ENCODE measurements at regions not wholly inside any gene's neighbourhood (a gene's known extent, or its start where the extent isn't known, plus 50 kb on each side); places are given as distances from the start of the nearest gene placed in this dataset.

DNA sequence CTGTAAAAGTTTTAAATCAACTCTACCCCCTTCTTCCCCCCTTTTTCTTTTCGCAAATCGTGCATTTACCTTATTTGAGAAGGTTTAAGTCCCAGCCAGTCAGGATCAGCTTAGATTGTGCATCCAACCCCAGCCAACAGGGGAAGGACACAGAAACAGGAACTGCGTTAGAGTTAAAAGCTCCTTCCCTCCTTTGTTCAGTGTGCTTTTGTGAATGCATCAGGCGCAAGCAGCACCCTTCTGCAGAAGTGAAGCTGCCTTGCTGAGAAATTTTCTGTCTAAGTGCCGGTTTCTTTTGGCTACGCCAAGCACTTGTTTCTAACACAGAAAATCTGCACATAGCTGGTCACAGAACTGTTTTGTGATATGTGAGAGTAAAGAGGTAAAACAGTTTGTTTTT, 56.2 kb upstream of the PRRC2C start:
- TF ChIP-seq, protein P1, sequence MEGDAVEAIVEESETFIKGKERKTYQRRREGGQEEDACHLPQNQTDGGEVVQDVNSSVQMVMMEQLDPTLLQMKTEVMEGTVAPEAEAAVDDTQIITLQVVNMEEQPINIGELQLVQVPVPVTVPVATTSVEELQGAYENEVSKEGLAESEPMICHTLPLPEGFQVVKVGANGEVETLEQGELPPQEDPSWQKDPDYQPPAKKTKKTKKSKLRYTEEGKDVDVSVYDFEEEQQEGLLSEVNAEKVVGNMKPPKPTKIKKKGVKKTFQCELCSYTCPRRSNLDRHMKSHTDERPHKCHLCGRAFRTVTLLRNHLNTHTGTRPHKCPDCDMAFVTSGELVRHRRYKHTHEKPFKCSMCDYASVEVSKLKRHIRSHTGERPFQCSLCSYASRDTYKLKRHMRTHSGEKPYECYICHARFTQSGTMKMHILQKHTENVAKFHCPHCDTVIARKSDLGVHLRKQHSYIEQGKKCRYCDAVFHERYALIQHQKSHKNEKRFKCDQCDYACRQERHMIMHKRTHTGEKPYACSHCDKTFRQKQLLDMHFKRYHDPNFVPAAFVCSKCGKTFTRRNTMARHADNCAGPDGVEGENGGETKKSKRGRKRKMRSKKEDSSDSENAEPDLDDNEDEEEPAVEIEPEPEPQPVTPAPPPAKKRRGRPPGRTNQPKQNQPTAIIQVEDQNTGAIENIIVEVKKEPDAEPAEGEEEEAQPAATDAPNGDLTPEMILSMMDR (conservative IDR thresholded peaks at IDR 0.05; ENCODE audit: low read length), result no peak
- no peak for TF ChIP-seq EZH2phosphoT487 (IDR thresholded peaks at IDR 0.05; ENCODE audit: borderline replicate concordance, low read depth, low read length)
